H1 (cell line): ENCODE measurements at regions not wholly inside any gene's neighbourhood (a gene's known extent, or its start where the extent isn't known, plus 50 kb on each side); places are given as distances from the start of the nearest gene placed in this dataset.

Experiments
- CTCF ChIA-PET: fragments of 300-600 bp; sonication (Branson Sonifier 250); formaldehyde crosslinking; loops from one replicate; lab custom pipeline; 2021; ENCODE audit not compliant: partially characterized antibody; lab: Charles Lee
- POLR2A ChIA-PET: fragments of 300-600 bp; sonication (Branson Sonifier 250); formaldehyde crosslinking; loops from one replicate; lab custom pipeline; 2021; ENCODE audit warnings: inconsistent platforms; ENCODE audit not compliant: partially characterized antibody; lab: Charles Lee
- DNase-seq, 2 experiments: peaks; one replicate each; pipeline versions ENCODE4 v3.0.0 to v3.0.0-alpha.2; 2010 to 2022; ENCODE audit warnings: low spot score in 2 of 2, low read depth in 1 of 2, mixed read lengths in 1 of 2
- FAIRE-seq: peaks from 2 replicates; lab custom pipeline; 2011; peaks lifted over from hg19 to GRCh38; lab: Jason Lieb, UNC
- H2AFZ ChIP-seq: 2 replicates; pipeline ENCODE4 v1.8.1; 2012; ENCODE audit warnings: low read length, inconsistent platforms
- H2AK5ac ChIP-seq: 2 replicates; pipeline ENCODE4 v1.6.1; 2013; ENCODE audit warnings: low read depth, low read length
- H2BK120ac ChIP-seq: replicated peaks from 2 replicates; pipeline ENCODE3; 2013; ENCODE audit warnings: low read depth, low read length, inconsistent platforms
- H2BK12ac ChIP-seq: 2 replicates; pipeline ENCODE4 v1.6.1; 2013; ENCODE audit warnings: low read depth, low read length
- H2BK15ac ChIP-seq: 2 replicates; pipeline ENCODE4 v1.6.1; 2013; ENCODE audit warnings: low read length
- H2BK20ac ChIP-seq: 2 replicates; pipeline ENCODE4 v1.6.1; 2013; ENCODE audit warnings: low read length
- H2BK5ac ChIP-seq: 2 replicates; pipeline ENCODE4 v1.6.1; 2013; ENCODE audit warnings: low read depth, low read length
- H3K14ac ChIP-seq: 2 replicates; pipeline ENCODE4 v1.6.1; 2013; ENCODE audit warnings: inconsistent platforms; ENCODE audit not compliant: insufficient read length
- H3K18ac ChIP-seq: 2 replicates; pipeline ENCODE4 v1.6.1; 2013; ENCODE audit warnings: low read length; ENCODE audit errors: extremely low read depth
- H3K23ac ChIP-seq: 2 replicates; pipeline ENCODE4 v1.6.1; 2013; ENCODE audit warnings: inconsistent platforms; ENCODE audit not compliant: insufficient read length
- H3K23me2 ChIP-seq: 2 replicates; pipeline ENCODE4 v1.6.1; 2013; ENCODE audit warnings: low read depth, low read length
- H3K27ac ChIP-seq: 2 replicates; pipeline ENCODE4 v1.6.1; 2011; ENCODE audit warnings: low read depth, low read length, inconsistent platforms
- H3K27me3 ChIP-seq, 4 experiments: replicated peaks in 1 of 4; 1 replicate in 1 of 4; 2 replicates in 3 of 4; pipeline versions ENCODE4 v1.6.1 to v1.8.1; 2011 to 2013; ENCODE audit warnings: low read length in 3 of 4, mild to moderate bottlenecking in 3 of 4, inconsistent platforms in 2 of 4, mixed read lengths in 2 of 4, moderate library complexity in 1 of 4; ENCODE audit not compliant: control insufficient read depth in 3 of 4, insufficient read depth in 3 of 4; ENCODE audit errors: extremely low read depth in 1 of 4
- H3K36me3 ChIP-seq, 4 experiments: 2 replicates each; pipeline versions ENCODE4 v1.6.1 to v1.8.1; 2011 to 2013; ENCODE audit warnings: mild to moderate bottlenecking in 4 of 4, low read length in 3 of 4, moderate library complexity in 2 of 4, control low read depth in 1 of 4, inconsistent platforms in 1 of 4; ENCODE audit not compliant: insufficient read depth in 4 of 4, control insufficient read depth in 2 of 4
- H3K4ac ChIP-seq: replicated peaks from 2 replicates; pipeline ENCODE3; 2013; ENCODE audit warnings: low read length, low read depth, mixed read lengths, inconsistent platforms; ENCODE audit not compliant: insufficient read length
- H3K4me1 ChIP-seq, 4 experiments: replicated peaks in 1 of 4; 1 replicate in 1 of 4; 2 replicates in 3 of 4; pipeline versions ENCODE4 v1.6.1 to v1.8.1; 2011 to 2013; ENCODE audit warnings: low read length in 3 of 4, inconsistent platforms in 2 of 4, mixed read lengths in 1 of 4; ENCODE audit not compliant: insufficient read depth in 4 of 4, control insufficient read depth in 3 of 4
- H3K4me2 ChIP-seq, 2 experiments: 2 replicates each; pipeline versions ENCODE4 v1.6.1 to v1.8.1; 2011 to 2013; ENCODE audit warnings: low read depth in 2 of 2, low read length in 2 of 2, control low read depth in 1 of 2, inconsistent platforms in 1 of 2, mild to moderate bottlenecking in 1 of 2; ENCODE audit not compliant: insufficient read depth in 1 of 2
- H3K4me3 ChIP-seq, 4 experiments: fragments of 200-600, 300-600 bp in 1 of 4; sonication (generic), shearing (Covaris generic), sonication (Bioruptor Twin) in 1 of 4; 2 replicates each; pipeline versions ENCODE4 v1.5.1 to v1.8.1; 2011 to 2016; ENCODE audit warnings: low read length in 4 of 4, low read depth in 3 of 4, control low read depth in 2 of 4, inconsistent platforms in 2 of 4, mild to moderate bottlenecking in 2 of 4, mixed read lengths in 1 of 4, moderate library complexity in 1 of 4; ENCODE audit not compliant: insufficient read depth in 2 of 4; ENCODE audit errors: extremely low read depth in 1 of 4
- H3K56ac ChIP-seq: replicated peaks from 2 replicates; pipeline ENCODE3; 2013; ENCODE audit warnings: low read depth, mild to moderate bottlenecking, mixed read lengths, low read length, inconsistent platforms; ENCODE audit not compliant: insufficient read length
- H3K79me1 ChIP-seq: 2 replicates; pipeline ENCODE4 v1.6.1; 2013; ENCODE audit warnings: low read depth, low read length, control low read depth
- H3K79me2 ChIP-seq, 2 experiments: 2 replicates each; pipeline versions ENCODE4 v1.6.1 to v1.8.1; 2012 to 2013; ENCODE audit warnings: low read length in 2 of 2, mild to moderate bottlenecking in 2 of 2, inconsistent platforms in 1 of 2; ENCODE audit not compliant: insufficient read depth in 2 of 2, control insufficient read depth in 1 of 2
- H3K9ac ChIP-seq, 4 experiments: replicated peaks in 1 of 4; 1 replicate in 1 of 4; 2 replicates in 3 of 4; pipeline versions ENCODE4 v1.6.1 to v1.8.1; 2011 to 2013; ENCODE audit warnings: low read depth in 3 of 4, low read length in 3 of 4, control low read depth in 2 of 4, mild to moderate bottlenecking in 2 of 4, moderate library complexity in 2 of 4, inconsistent platforms in 1 of 4; ENCODE audit errors: extremely low read depth in 1 of 4
- H3K9me3 ChIP-seq, 2 experiments: 2 replicates each; pipeline versions ENCODE4 v1.6.1 to v1.8.1; 2012 to 2013; ENCODE audit warnings: mild to moderate bottlenecking in 2 of 2, moderate library complexity in 2 of 2, control low read depth in 1 of 2, inconsistent platforms in 1 of 2, low read depth in 1 of 2, low read length in 1 of 2, mixed read lengths in 1 of 2; ENCODE audit not compliant: insufficient read depth in 2 of 2
- H4K20me1 ChIP-seq, 2 experiments: replicated peaks in 1 of 2; 2 replicates each; pipeline versions ENCODE3 to v1.8.1; 2011 to 2013; ENCODE audit warnings: inconsistent platforms in 2 of 2, low read length in 2 of 2, mild to moderate bottlenecking in 1 of 2; ENCODE audit not compliant: insufficient read depth in 2 of 2, control insufficient read depth in 1 of 2
- H4K5ac ChIP-seq: 2 replicates; pipeline ENCODE4 v1.6.1; 2013; ENCODE audit warnings: low read length, low read depth, mixed read lengths, inconsistent platforms; ENCODE audit not compliant: insufficient read length
- H4K8ac ChIP-seq: 2 replicates; pipeline ENCODE4 v1.8.0; 2013; ENCODE audit warnings: mild to moderate bottlenecking, moderate library complexity, low read length, inconsistent platforms; ENCODE audit not compliant: insufficient read depth; ENCODE audit errors: extremely low read depth
- H4K91ac ChIP-seq: replicated peaks from 2 replicates; pipeline ENCODE3; 2013; ENCODE audit warnings: low read length, mixed read lengths, inconsistent platforms; ENCODE audit not compliant: insufficient read length
- EP300 ChIP-seq, 2 experiments: IDR thresholded peaks; 1 replicate in 1 of 2; 2 replicates in 1 of 2; pipeline ENCODE4 v1.6.1; 2011 to 2012; ENCODE audit warnings: low read depth in 2 of 2, low read length in 2 of 2, mild to moderate bottlenecking in 2 of 2, borderline replicate concordance in 1 of 2, inconsistent platforms in 1 of 2, moderate library complexity in 1 of 2
- FOSL1 ChIP-seq: IDR thresholded peaks from 2 replicates; pipeline ENCODE4 v1.6.1; 2011; ENCODE audit warnings: mild to moderate bottlenecking, low read depth, low read length, moderate library complexity; ENCODE audit not compliant: insufficient read depth
- GABPA ChIP-seq: IDR thresholded peaks from 2 replicates; pipeline ENCODE4 v1.6.1; 2011; ENCODE audit warnings: mild to moderate bottlenecking, low read length, moderate library complexity, borderline replicate concordance; ENCODE audit not compliant: insufficient read depth
- JUN ChIP-seq: IDR thresholded peaks from 2 replicates; pipeline ENCODE4 v1.6.1; 2011; ENCODE audit warnings: low read depth, mild to moderate bottlenecking, improper control_type of control experiment, low read length
- POLR2A ChIP-seq, 2 experiments: IDR thresholded peaks; 1 replicate in 1 of 2; 2 replicates in 1 of 2; pipeline ENCODE4 v1.6.1; 2011; ENCODE audit warnings: low read depth in 2 of 2, low read length in 2 of 2, mild to moderate bottlenecking in 2 of 2; ENCODE audit errors: control extremely low read depth in 1 of 2
- POU5F1 ChIP-seq: IDR thresholded peaks from 2 replicates; pipeline ENCODE4 v1.6.1; 2011; ENCODE audit warnings: low read depth, mild to moderate bottlenecking, low read length, moderate library complexity
- RFX5 ChIP-seq: IDR thresholded peaks from 2 replicates; pipeline ENCODE4 v1.6.1; 2011; ENCODE audit warnings: low read depth, low read length, improper control_type of control experiment, borderline replicate concordance
- RNF2 ChIP-seq: fragments of 200-900, 300-1000 bp; sonication (generic); IDR thresholded peaks from 2 replicates; pipeline ENCODE4 v1.7.1; 2016; ENCODE audit warnings: borderline replicate concordance, low read depth, mild to moderate bottlenecking, antibody characterized with exemption, low read length; ENCODE audit not compliant: poor library complexity, severe bottlenecking; ENCODE audit errors: missing control alignments
- YY1 ChIP-seq: IDR thresholded peaks from 2 replicates; pipeline ENCODE4 v1.6.1; 2011; ENCODE audit warnings: low read depth, mild to moderate bottlenecking, low read length
- WGBS, 2 experiments: shearing (Covaris generic) in 1 of 2; methylation state at CpG; one replicate each; pipeline versions ENCODE4 v1.1.6 to v1.1.7; 2013 to 2015; ENCODE audit warnings: low lambda C conversion rate in 2 of 2, mixed read lengths in 2 of 2, inconsistent platforms in 1 of 2, low coverage in 1 of 2, missing lambda C conversion rate in 1 of 2; ENCODE audit not compliant: insufficient replicate concordance in 2 of 2, insufficient coverage in 1 of 2, insufficient read length in 1 of 2; ENCODE audit errors: extremely low coverage in 1 of 2, missing lambda C conversion rate in 1 of 2; 5-methylcytosine and 5-hydroxymethylcytosine counted together
- TF ChIP-seq, protein P1 (sequence below): IDR thresholded peaks from 2 replicates; pipeline ENCODE4 v1.6.1; 2012; ENCODE audit warnings: low read length, inconsistent platforms
- TF ChIP-seq, protein P2 (sequence below): IDR thresholded peaks from 2 replicates; pipeline ENCODE4 v1.6.1; 2011; ENCODE audit warnings: low read length, improper control_type of control experiment

DNA sequence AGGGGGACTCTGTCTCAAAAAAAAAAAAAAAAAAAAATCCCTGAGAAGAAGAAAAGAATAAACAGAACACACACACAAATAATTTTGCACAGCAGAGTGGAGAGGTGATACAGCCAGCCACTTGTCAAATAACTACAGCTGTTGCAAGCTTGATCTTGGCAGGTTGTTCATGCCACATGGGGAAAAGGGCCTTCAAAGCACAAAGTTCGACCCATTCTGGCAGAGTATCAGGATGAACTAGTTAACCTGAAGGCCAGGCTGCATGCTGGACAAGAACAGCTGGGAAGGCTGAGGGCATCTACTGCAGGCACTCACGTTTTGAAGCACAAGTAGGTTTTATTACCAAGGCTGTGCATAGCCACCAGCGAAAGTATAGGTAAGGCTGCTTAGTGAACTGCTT lies 104.1 kb downstream of the KCTD15 start:
- Histone ChIP-seq H3K14ac (no peak overlapping the region), H3K4me3 (no peak overlapping the region)
- POLR2A ChIA-PET, result no interaction called here
- no peak for TF ChIP-seq FOSL1
- no peak for TF ChIP-seq RFX5
- TF ChIP-seq, protein P1, sequence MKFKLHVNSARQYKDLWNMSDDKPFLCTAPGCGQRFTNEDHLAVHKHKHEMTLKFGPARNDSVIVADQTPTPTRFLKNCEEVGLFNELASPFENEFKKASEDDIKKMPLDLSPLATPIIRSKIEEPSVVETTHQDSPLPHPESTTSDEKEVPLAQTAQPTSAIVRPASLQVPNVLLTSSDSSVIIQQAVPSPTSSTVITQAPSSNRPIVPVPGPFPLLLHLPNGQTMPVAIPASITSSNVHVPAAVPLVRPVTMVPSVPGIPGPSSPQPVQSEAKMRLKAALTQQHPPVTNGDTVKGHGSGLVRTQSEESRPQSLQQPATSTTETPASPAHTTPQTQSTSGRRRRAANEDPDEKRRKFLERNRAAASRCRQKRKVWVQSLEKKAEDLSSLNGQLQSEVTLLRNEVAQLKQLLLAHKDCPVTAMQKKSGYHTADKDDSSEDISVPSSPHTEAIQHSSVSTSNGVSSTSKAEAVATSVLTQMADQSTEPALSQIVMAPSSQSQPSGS, result no peak
- no peak for TF ChIP-seq POLR2A (IDR thresholded peaks at IDR 0.05; ENCODE audit: control extremely low read depth in 1 of 2, low read depth in 2 of 2, low read length in 2 of 2)
- no peak for TF ChIP-seq RNF2
- TF ChIP-seq GABPA, result no peak
- TF ChIP-seq YY1, result no peak
- TF ChIP-seq POU5F1, result no peak
- no peak for TF ChIP-seq JUN
- TF ChIP-seq EP300 (IDR thresholded peaks at IDR 0.05; ENCODE audit: borderline replicate concordance in 1 of 2, low read depth in 2 of 2, low read length in 2 of 2), result no peak
- TF ChIP-seq, protein P2, sequence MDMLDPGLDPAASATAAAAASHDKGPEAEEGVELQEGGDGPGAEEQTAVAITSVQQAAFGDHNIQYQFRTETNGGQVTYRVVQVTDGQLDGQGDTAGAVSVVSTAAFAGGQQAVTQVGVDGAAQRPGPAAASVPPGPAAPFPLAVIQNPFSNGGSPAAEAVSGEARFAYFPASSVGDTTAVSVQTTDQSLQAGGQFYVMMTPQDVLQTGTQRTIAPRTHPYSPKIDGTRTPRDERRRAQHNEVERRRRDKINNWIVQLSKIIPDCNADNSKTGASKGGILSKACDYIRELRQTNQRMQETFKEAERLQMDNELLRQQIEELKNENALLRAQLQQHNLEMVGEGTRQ, result no peak

More for the DNA sequence above, 104.1 kb downstream of the KCTD15 start:
- CTCF ChIA-PET, result no interaction called here
- no peak overlapping the region for H4K5ac ChIP-seq
- H3K23ac ChIP-seq, result no peak overlapping the region
- peaks cover 0 to 10% (median 6%) of the 10 kb centered on the region in 4 experiments; a peak in 4 of 7 replicates for H3K4me1 ChIP-seq
- H2AK5ac ChIP-seq, result no peak overlapping the region
- no peak overlapping the region for H3K4ac ChIP-seq
- 88% methylated on average over 3 of the region's 3 CpGs; no CpG with 5 or more reads in 1 of the 2 experiments for WGBS, 2 experiments
- H3K79me2 ChIP-seq, result no peaks in the 10 kb centered on the region
- DNase-seq, result no peak
- H3K9ac ChIP-seq, result no peak overlapping the region
- no peaks in the 10 kb centered on the region for H3K36me3 ChIP-seq
- H2BK15ac ChIP-seq, result no peak overlapping the region
- H3K27me3 ChIP-seq, result no peaks in the 10 kb centered on the region
- H2AFZ ChIP-seq, result no peak overlapping the region
- H3K23me2 ChIP-seq, result peaks cover 3% of the 10 kb centered on the region; the same call in 1 of the 2 replicates
- H3K9me3 ChIP-seq, result peaks cover 5 to 13% of the 10 kb centered on the region in 2 experiments; a peak in 1 of 4 replicates
- peak overlapping the region; percentile 80 for H4K91ac ChIP-seq
- FAIRE-seq, result no peak
- no peak overlapping the region for H4K8ac ChIP-seq
- H3K56ac ChIP-seq, result no peak overlapping the region
- no peaks in the 10 kb centered on the region for H4K20me1 ChIP-seq
- H2BK120ac ChIP-seq, result no peak overlapping the region
- no peak overlapping the region for H2BK5ac ChIP-seq
- H3K79me1 ChIP-seq, result no peaks in the 10 kb centered on the region
- no peak overlapping the region for H3K4me2 ChIP-seq
- H2BK12ac ChIP-seq, result no peak overlapping the region
- no peak overlapping the region for H3K18ac ChIP-seq
- H2BK20ac ChIP-seq, result no peak overlapping the region
- no peak overlapping the region for H3K27ac ChIP-seq
